ENCODE measurements at regions not wholly inside any gene's neighbourhood (a gene's known extent, or its start where the extent isn't known, plus 50 kb on each side); places are given as distances from the start of the nearest gene placed in this dataset.

GRCh38 chr6:139846538-139847456 is 472.3 kb upstream of the CITED2 start:
- no peak for DNase-seq

GRCh38 chr6:139844907-139845306 is 470.5 kb upstream of the CITED2 start:
- no peak for DNase-seq

DNA sequence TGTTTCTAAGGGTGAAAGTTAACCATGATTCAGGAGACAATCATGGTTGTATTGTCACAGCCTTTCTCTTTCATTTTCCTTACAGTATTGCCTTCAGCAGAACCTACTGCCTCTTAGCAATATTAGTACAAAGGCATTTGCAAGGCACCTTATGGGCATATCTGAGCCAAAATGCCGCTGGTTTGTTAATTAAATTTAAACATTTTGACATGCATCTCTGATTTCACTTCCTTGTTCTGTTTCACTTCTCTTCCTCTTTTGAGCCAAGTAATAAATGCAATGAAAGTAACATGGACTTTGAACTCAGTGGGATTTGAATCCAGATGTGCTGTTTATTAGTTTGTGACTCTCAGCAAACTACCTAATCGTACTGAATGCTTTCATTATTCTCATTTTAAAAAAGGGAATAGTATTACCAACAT is 467.4 kb upstream of the CITED2 start:
- no peak for DNase-seq

DNA sequence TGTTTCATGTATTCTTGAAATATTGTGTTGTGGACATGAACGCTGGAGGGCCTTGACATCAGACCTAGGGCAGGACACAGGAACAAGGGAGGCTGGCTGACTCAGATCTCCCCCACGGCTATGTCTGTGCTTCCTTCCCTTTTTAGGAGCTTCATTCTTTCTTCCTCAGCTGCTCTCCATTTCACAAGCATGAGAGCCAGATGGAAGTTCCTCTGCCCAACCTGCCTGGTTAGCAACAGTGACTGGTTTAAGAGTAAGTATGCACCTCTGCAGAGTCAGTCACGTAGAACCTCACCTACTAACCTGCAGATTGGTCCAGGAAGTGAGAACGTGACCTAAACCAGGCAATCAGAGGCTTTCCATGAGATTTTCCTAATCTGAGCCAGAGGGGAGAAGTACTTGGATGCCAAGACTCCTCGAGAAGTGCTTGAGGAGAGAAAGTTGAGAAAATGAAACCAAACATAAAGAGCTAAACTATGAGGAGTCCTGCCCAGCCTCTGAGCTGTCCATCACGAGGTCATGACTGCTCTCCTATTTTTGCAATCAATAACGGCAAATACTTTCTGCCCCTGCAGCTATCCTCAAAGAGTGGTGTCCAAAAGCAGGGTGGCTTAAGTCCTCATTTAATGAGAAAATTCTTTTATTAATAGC is 465.2 kb upstream of the CITED2 start:
- DNase-seq: peak; percentile 40

GRCh38 chr6:139834232-139834631 is 459.8 kb upstream of the CITED2 start:
- DNase-seq: no peak

- no peak for DNase-seq
Observed at GRCh38 chr6:139833592-139833991, 459.1 kb upstream of the CITED2 start.

- DNase-seq: no peak
Observed at GRCh38 chr6:139832493-139833305, 458.3 kb upstream of the CITED2 start.

DNA sequence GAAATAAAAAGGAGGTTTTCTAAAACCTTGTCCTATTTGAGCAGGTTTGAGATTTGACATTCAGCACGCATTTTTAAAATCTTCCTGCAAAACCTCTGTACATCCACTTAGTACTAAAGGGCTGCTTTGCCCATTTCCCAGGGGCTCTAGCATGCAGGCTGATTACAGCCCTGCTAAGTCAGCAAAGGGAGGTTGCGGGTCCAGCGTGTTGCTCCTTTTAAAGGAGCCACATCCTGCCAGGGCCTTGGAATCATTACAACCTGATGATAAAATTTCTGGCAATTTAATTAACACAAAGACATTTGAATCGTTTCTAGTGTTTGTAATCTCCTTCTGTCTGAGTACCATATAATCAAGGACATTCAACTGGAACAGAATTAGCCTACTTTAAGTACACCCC is 455.1 kb upstream of the CITED2 start:
- no peak for DNase-seq

DNA sequence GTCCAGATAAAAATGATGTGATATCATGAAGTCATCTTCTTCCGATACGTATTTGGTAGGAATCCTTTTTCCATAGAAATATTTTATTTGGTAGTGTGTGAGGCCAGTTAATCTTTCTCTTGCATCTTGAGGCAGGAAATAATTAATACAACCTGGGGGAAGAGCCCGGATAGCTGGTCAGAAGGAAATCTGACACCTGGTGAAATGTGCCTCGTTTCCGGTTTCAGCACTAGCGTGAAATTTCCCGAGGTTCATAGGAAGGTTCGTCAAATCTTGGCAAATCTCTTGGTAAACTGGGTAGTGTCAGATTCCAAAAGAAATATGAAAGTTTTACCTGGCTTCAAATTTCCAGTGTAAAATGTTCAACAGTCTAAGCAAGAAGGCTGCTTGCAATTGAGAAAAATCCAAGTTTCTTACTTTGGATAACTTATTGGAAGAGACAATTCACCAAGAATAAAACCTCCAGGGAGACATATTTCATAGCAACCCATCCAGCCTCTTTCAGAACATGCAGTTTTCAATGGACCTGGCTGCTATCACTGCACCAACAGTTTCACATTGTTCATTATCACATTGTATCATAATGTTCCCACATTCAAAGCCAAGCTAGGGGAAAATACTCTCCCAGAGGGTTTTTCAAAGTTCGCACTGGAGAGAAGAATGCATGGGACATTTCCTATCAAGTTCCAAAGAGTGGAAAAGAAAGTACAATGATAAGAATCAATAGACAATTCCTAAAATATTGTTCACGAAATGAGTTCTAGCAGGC is 454.5 kb upstream of the CITED2 start:
- no peak for DNase-seq

GRCh38 chr6:139825935-139826374 is 451.5 kb upstream of the CITED2 start:
- no peak for DNase-seq

GRCh38 chr6:139824864-139825263 is 450.4 kb upstream of the CITED2 start:
- DNase-seq: no peak

GRCh38 chr6:139823808-139824126 is 449.3 kb upstream of the CITED2 start:
- no peak for DNase-seq

GRCh38 chr6:139823099-139823807 is 448.8 kb upstream of the CITED2 start:
- no peak for DNase-seq

DNA sequence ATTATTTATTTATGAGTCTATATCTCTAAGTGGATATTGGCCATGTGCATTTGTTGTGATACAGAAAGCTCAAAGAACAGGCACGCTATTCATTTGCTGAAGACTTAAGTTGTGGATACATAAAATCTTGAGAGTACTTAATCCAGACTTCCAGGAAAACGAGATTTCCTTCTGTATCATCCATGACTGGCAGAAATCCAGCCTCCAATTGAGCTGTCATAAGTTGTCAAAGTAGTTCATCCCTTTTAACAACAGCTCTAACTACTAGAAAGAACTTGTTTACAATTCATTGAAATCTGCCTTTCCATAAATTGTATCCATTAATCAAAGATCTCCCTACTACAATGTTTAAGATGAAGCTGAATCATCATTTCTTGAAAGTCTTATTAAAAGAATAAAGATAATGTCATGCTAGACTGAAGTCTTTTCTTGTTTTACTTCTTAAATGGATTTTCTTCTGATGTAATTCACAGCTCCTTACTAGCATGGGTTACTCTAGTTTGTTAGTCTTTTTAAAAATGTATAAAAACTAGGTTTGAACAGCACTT is 447.3 kb upstream of the CITED2 start:
- no peak for DNase-seq

DNA sequence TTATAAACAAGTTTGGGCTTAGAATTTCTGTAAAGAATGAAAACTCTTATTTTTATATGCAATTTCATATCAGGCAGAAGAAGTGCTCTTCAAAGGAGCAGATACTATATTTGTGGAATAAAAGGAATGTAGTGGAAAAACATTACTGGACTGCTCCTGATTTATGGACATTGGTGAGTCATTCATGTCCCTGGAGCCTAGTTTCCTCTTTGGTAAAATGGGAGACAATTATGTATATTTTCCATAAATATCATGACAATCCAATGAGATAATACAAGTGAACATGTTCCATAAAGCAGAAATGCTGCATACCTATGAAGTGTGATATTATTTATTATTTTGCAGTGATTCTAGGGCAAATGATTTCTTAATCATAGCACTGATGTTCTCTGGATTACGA is 445.8 kb upstream of the CITED2 start:
- no peak for DNase-seq

DNA sequence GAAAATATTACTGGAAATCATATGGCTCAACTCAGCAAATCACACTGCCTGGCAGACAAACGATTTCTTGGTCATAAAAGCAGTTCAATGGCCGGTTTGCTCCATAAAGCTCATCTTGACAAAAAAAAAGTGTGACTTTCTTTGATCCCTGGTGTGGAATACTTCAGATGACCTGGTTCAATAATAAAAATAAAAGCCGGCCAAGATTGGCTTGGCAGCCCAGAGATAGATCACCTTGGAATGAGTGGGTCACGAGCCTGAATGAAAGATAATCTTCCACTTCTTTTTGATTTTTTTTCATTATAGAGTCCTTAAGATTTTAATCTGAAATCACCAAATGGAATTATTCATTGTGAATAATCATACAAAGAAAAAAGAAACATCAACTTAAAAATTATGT is 445.3 kb upstream of the CITED2 start:
- no peak for DNase-seq

GRCh38 chr6:139812939-139813338 is 438.5 kb upstream of the CITED2 start:
- no peak for DNase-seq

DNA sequence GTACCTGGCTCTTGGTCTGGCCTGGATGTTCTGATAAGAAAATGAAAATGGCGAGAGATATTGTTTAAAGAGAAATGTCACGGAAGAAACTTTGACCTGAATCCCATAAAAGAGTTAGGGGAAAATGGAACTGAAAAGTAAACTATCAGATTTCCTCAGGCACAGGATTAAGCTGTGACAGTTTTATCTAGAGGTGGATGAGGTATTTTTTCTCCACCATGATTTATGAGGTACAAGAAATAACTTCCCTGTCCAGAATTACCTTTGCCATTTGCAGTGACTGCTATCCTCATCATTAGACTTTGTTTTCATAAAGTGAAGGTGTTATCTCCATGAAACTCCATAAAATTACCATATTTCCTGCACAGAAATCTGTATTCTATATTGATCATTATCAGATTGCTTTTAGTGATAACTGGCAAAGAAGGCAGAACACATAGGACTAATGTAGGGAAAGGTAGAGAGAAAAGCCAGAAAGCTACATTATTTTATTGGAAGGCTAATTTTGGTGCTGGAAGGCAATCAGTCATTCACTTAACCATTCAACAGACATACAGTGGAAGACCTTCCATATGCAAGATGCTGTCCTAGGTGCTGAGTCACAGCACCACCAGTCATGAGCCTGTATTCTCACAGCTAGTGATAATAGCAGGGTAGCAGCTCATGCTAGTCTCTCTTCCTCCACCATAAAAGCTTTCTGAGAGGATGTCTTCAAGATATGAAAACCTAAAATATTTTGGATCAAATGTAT is 427.3 kb upstream of the CITED2 start:
- DNase-seq: no peak

DNA sequence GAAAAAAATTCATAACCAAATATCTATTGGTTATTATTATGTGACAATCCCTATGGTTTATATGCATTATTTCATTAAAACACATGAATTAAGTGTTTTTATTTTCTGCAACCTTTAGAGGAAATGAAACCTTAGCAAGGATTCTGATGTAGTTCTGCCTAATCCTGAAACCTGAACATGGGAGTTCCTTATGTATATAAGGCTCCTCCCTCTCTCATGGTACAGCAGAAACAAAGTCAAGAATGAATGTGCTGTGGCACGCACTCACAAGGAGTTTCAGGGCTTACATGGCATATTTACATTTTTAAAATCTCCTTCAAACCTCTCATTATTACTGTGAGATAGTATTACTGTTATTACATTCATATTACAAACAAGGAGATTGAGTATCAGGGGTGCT is 426.4 kb upstream of the CITED2 start:
- no peak for DNase-seq

- DNase-seq: no peak
Observed at GRCh38 chr6:139790527-139790926, 416.1 kb upstream of the CITED2 start.

- DNase-seq: no peak
Observed at GRCh38 chr6:139784222-139784769, 409.8 kb upstream of the CITED2 start.

Data from midbrain (tissue), 1 donor.